ENCODE measurements at regions not wholly inside any gene's neighbourhood (a gene's known extent, or its start where the extent isn't known, plus 50 kb on each side); places are given as distances from the start of the nearest gene placed in this dataset.

- TF ChIP-seq EZH2 (optimal IDR thresholded peaks at IDR 0.05; ENCODE audit: low read depth, low read length) (no peak), CTCF (IDR thresholded peaks at IDR 0.05; ENCODE audit: low read length) (no peak), EZH2phosphoT487 (IDR thresholded peaks at IDR 0.05; ENCODE audit: low read length) (no peak)
Measured at GRCh38 chr6:167655174-167655821, 171.4 kb upstream of the AFDN start.

Data from MM.1S (cell line).